ENCODE measurements at regions not wholly inside any gene's neighbourhood (a gene's known extent, or its start where the extent isn't known, plus 50 kb on each side); places are given as distances from the start of the nearest gene placed in this dataset.

- DNase-seq (ENCODE audit: low spot score): no peak
- intact Hi-C loops (cut with DNase I): loop anchor here (10.0 kb wide), 1 partner anchor 921 kb away; no protein-coding TSS in a partner anchor
Observed at GRCh38 chr22:27655582-27656185, 145.9 kb downstream of the MN1 start.

GRCh38 chr22:27656970-27657369 is 144.6 kb downstream of the MN1 start:
- intact Hi-C loops (cut with DNase I): loop anchor here (10.0 kb wide), 1 partner anchor 922 kb away; no protein-coding TSS in a partner anchor
- no peak for DNase-seq (ENCODE audit: low spot score)

GRCh38 chr22:27660306-27660705 is 141.2 kb downstream of the MN1 start:
- intact Hi-C loops (cut with DNase I): no loop called here
- no peak for DNase-seq (ENCODE audit: low spot score)

DNA sequence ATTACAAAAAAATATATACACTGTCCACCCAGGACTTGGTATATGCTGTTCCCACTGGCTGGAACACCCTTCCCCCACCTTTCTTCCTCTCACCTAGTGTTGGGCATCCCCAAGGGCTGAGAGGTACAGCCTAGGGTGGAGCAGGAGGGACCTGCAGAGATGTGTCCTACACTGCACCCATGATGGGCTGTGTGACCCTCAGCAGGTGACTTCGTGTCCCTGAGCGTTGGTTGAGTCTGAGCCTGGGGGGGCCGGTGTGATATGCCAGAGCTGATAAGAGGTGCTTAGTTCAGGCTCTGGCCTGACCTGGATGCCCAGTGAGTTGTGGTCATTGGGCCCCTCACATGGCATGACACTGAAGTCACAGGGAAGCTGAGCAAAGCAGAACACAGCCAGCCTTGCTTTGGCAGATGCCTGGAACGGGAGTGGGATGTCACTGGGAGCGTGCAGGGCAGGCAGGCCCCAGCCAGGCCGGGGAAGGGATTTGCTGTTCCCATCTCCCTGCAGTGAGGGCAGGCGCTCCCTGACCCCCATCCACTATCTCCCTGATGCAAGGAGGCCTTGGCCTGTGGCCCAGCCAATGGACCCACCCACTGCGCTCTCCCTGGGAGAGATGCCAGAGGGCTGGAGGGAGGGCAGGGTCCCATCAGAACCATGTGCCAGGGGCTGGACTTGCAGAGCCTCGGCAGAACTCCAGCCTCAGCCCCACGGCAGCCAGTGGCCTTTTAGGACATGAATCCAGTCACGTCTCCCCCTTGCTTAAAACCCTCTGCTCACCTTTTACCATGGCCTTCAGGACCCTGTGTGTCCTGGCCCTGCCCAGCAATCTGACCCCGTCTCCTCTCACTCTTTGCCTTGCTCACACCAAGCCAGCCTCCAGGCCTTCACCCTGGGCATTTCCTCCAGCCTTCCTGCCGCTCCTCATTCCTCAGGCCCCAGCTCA is 138.9 kb downstream of the MN1 start:
- peak; percentile 91 for DNase-seq (ENCODE audit: low spot score)
- intact Hi-C loops (cut with DNase I): loop anchor here (2.0 kb wide), 1 partner anchor 26 kb away; no protein-coding TSS in a partner anchor

GRCh38 chr22:27663812-27664211 is 137.7 kb downstream of the MN1 start:
- intact Hi-C loops (cut with DNase I): loop anchor here (2.0 kb wide), 1 partner anchor 27 kb away; no protein-coding TSS in a partner anchor

DNA sequence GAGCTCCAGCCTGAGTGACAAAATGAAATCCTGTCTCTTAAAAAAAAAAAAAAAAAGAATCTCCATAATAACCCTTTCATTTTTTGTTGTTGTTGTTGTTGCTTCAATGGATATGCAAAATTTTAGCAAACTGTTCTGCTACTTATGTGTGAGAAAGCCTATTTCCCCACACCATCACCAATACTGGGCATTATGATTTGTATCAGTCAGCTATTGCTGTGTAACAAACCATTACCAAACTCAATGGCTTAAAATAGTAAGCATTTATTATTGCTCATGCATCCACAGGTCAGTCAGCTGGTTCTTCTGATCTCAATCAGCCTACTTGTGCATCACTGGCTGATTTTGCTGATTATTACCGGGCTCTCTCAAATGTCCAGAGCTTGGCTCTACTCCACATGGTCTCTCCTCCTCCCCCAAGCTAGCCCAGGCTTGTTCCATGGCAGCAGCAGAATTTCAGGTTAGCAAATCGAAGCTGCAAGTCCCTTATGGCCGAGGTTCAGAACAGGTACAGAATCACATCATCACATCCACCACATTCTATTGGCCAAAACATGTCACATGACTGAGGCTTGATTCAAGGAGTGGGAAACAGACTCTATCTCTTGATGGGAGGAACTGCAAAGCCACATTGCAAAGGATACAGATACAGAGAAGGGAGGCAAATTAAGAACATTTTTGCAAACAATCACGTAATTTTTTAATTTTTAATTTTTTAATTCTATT is 135.1 kb downstream of the MN1 start:
- DNase-seq (ENCODE audit: low spot score): no peak
- intact Hi-C loops (cut with DNase I): no loop called here

More at GRCh38 chr22:27663812-27664211, 137.7 kb downstream of the MN1 start:
- no peak for DNase-seq (ENCODE audit: low spot score)

DNA sequence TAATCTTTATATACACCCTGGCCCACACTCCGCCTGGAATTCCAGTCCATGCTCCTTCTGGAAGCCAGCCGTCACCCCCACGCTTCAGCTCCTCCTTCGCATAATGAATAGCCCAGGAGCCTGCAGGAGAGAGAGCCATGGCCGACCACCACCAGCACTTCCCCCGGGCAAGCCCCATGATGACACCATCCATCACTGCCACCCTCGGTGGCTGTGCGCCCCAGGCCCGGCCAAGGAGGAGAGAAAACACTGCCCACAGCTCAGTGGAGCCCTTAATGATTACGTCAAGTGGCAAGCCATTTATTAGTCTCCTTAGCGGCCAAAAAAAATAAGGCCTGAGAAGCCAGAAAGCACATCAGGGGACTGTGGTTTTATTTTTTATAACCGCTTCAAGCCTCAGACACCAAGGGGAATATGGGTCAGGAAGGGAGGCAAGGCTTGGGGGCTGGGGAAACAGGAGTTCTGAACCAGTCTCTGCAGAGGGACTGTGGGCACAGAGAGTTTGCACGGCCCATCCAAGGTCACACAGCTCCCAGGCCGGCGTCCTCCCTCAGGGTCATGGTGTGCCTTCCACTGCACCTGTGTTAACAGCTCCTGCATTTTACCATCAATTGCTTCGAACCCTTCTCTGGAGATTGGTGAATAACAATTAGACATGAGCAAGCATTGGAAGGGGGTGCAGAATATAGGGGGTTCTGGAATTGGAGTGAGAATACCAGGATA is 134.3 kb downstream of the MN1 start:
- no peak for DNase-seq (ENCODE audit: low spot score)
- intact Hi-C loops (cut with DNase I): no loop called here

GRCh38 chr22:27668828-27669797 is 132.4 kb downstream of the MN1 start:
- DNase-seq (ENCODE audit: low spot score): peak; percentile 91
- intact Hi-C loops (cut with DNase I): loop anchor here (1.0 kb wide), 1 partner anchor 17 kb away; no protein-coding TSS in a partner anchor

DNA sequence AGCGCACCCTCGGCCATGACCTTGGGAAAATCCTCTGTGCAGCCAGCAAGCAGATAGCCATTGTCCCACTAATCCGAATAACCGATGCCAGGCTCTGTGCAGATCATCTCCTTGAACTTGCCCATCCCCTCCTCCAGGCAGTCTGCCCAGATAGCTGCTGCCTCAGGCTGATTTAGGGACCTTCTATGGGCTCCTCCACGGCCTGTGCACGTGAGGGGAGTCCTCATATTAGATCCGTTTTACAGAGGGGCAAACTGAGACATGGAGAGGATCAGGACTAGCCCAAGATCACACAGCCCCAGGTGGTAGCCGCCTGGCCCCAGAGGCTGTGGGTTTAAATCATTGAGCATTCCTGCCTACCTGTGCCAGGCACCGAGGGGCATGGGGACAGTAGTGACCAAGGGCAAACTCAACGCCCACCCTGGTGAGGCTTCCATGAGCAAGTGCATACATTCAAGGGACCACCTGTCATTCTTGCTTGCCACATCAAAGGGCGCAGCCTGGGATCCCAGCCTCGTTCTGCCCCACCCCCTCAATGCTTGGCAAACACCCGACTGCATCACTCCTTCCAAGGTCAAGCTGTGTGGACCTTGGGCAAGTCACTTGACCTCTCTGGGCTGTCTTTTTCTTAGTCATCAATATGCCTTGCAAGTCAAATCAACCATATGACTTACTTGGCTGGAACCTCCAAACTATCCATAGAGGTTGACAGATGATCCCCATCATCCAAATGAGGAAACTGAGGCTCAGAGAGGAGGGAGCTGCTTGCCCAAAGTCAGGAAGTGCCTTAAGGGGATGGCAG is 131.6 kb downstream of the MN1 start:
- DNase-seq (ENCODE audit: low spot score): no peak
- intact Hi-C loops (cut with DNase I): loop anchor here (1.0 to 5.0 kb wide), 2 partner anchors 16 to 47 kb away; no protein-coding TSS in a partner anchor

GRCh38 chr22:27670701-27671412 is 130.7 kb downstream of the MN1 start:
- peak; percentile 89 for DNase-seq (ENCODE audit: low spot score)
- intact Hi-C loops (cut with DNase I): loop anchor here (5.0 kb wide), 1 partner anchor 46 kb away; no protein-coding TSS in a partner anchor

- intact Hi-C loops (cut with DNase I): loop anchor here (5.0 kb wide), 1 partner anchor 46 kb away; no protein-coding TSS in a partner anchor
Observed at GRCh38 chr22:27671413-27671935, 130.1 kb downstream of the MN1 start.

DNA sequence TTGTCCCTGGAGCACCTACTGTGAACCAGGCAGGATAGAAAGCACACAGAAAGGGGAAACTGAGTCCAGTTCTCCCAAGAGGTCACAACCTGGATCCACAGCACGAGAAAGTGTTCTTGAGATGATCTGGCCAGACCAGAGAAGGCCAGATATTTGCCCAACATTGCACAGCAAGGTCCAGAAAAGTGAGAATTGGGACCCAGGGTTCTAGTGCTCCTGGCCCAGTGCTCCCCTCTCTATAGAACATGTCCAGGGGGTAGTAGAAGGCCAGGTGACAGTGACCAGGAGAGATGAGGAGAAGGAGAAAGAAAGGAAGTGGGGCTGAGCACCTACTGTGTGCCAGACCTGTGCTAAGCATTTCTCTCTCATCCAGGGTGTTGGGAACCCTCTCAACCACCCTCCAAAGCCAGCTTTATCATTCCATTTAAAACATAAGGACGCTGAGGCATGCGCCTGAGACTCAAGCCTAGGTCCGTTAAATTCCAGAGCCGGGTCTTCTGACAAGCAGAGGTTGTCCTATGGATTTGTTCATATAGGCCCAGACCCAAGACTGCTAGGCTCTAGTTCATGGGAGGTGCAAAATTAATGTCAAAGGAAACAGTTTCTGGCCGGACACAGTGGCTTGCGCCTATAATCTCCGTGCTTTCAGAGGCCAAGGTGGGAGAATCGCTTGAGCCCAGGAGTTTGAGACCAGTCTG is 128.7 kb downstream of the MN1 start:
- intact Hi-C loops (cut with DNase I): loop anchor here (5.0 kb wide), 1 partner anchor 44 kb away; no protein-coding TSS in a partner anchor
- no peak for DNase-seq (ENCODE audit: low spot score)

More at GRCh38 chr22:27671413-27671935, 130.1 kb downstream of the MN1 start:
- DNase-seq (ENCODE audit: low spot score): no peak

DNA sequence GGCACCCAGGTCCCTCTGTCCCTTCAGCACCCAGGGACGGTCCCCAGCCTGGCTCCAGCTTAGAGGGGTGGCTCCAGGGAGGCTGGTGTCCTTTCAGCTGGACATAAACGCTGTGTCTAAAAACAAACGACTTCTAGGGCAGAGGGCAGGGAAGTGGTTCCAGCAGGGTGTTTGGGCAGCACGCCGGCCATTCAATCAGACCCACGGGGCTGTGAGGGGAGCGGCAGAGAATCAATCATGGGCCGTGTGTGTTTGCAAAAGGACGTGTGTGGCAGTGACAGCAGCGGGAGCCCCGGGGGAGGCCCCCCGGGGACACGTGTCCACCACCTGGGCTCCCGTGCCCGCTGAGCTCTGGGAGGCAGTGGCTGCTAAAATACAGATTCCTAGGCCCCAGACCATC is 127.7 kb downstream of the MN1 start:
- intact Hi-C loops (cut with DNase I): loop anchor here (5.0 kb wide), 1 partner anchor 43 kb away; no protein-coding TSS in a partner anchor
- DNase-seq (ENCODE audit: low spot score): no peak

DNA sequence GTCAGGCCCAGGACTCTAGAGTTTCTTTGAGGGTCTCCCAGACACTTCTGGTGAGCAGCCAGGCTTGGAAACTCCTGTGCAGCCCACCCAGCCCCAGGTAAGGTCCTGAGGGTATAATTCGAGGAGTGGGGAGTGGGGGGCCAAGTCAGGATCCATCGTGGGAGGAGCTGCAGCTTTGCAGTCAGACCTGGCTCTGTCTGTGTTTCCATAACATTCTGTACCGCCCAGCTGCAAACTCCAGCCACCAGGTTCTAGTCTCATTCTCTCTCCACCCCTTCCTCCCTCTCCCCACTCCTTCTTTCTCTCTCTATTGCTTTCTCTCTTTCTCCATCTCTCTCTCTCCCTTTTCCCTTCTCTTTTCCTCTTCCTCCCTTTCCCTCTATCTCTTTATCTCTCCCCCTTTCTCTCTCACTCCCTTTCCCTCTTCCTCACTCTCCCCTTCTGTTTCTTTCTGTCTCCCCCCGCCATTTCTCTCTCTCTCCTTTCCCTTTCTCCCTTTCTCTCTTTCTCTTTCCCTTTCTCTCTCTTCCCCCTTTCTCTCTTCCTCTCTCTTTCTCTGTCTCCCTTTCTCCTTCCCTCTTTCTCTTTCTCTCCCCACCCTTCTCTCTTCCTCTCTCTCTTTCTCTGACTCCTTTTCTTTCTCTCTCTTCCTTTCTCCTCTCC is 127.2 kb downstream of the MN1 start:
- intact Hi-C loops (cut with DNase I): loop anchor here (5.0 kb wide), 1 partner anchor 43 kb away; no protein-coding TSS in a partner anchor
- DNase-seq (ENCODE audit: low spot score): no peak
